Upper lobe of left lung (tissue), 6 donors: ENCODE measurements at regions not wholly inside any gene's neighbourhood (a gene's known extent, or its start where the extent isn't known, plus 50 kb on each side); places are given as distances from the start of the nearest gene placed in this dataset.

Source experiments
- ATAC-seq, 2 donors: fragments of 200-7000 bp; cut with Tn5 transposase; one replicate each; pipeline ENCODE4 v1.9.1; 2022; ENCODE audit warnings: mild to moderate bottlenecking in 2 of 2, moderate library complexity in 2 of 2; ENCODE audit not compliant: low FRiP score in 2 of 2
- DNase-seq, 2 donors: peaks; one replicate each; pipeline ENCODE4 v3.0.0-alpha.2; 2019 to 2020
- H3K27ac ChIP-seq, 4 donors: fragments of 200-600 bp; sonication (generic); one replicate each; pipeline ENCODE4 v1.5.1; 2016 to 2019
- H3K27me3 ChIP-seq, 4 donors: fragments of 200-600 bp; sonication (generic); one replicate each; pipeline ENCODE4 v1.5.1; 2017 to 2019
- H3K36me3 ChIP-seq, 4 donors: fragments of 200-600 bp; sonication (generic); one replicate each; pipeline ENCODE4 v1.5.1; 2016 to 2019
- H3K4me1 ChIP-seq, 4 donors: fragments of 200-600 bp; sonication (generic); one replicate each; pipeline ENCODE4 v1.5.1; 2018 to 2019
- H3K4me3 ChIP-seq, 4 donors: fragments of 200-600 bp; sonication (generic); one replicate each; pipeline ENCODE4 v1.5.1; 2017 to 2019; ENCODE audit warnings: mild to moderate bottlenecking in 2 of 4, moderate library complexity in 1 of 4
- H3K9me3 ChIP-seq, 4 donors: fragments of 200-600 bp; sonication (generic); one replicate each; pipeline ENCODE4 v1.5.1; 2018 to 2019
- CTCF ChIP-seq, 6 experiments: fragments of 450-650 bp in 4 of 6; fragments of 200-600 bp in 2 of 6; sonication (generic) in 2 of 6; IDR thresholded peaks; one replicate each; pipeline ENCODE4 v1.5.1; 2016 to 2019; ENCODE audit warnings: antibody characterized with exemption in 6 of 6
- EP300 ChIP-seq, 4 donors: sonication (generic); formaldehyde crosslinking; IDR thresholded peaks; one replicate each; pipeline ENCODE4 v1.5.1; 2017; ENCODE audit warnings: antibody characterized with exemption in 4 of 4, control low read depth in 2 of 4
- POLR2A ChIP-seq, 4 donors: fragments of 450-650 bp; IDR thresholded peaks; one replicate each; pipeline ENCODE4 v1.5.1; 2016 to 2017; ENCODE audit warnings: antibody characterized with exemption in 4 of 4, mild to moderate bottlenecking in 2 of 4
- POLR2AphosphoS5 ChIP-seq, 2 donors: sonication (generic); formaldehyde crosslinking; IDR thresholded peaks; one replicate each; pipeline ENCODE4 v1.5.1; 2017; ENCODE audit warnings: antibody characterized with exemption in 2 of 2
- WGBS, 2 donors: methylation state at CpG; one replicate each; pipeline ENCODE4 v1.1.5; 2017 to 2018; 5-methylcytosine and 5-hydroxymethylcytosine counted together
- donor health status: DM: no; HTN: no; CAD: no; lungs with moderate emphysema.
- donor health status: DM: no; HTN: yes; CAD: no; lungs with severe emphysema.

- WGBS, 2 donors: 84 to 95% methylated on average over 10 of the region's 10 CpGs
- DNase-seq (no peak), ATAC-seq (no peak)
- no peak for TF ChIP-seq POLR2AphosphoS5 (IDR thresholded peaks at IDR 0.05)
- no peak for TF ChIP-seq POLR2A (IDR thresholded peaks at IDR 0.05)
- TF ChIP-seq CTCF (IDR thresholded peaks at IDR 0.05): no peak
- no peak for TF ChIP-seq EP300 (IDR thresholded peaks at IDR 0.05)
- no peak overlapping the region for H3K27ac ChIP-seq
- H3K9me3 ChIP-seq: no peaks in the 10 kb centered on the region
- no peak overlapping the region for H3K4me3 ChIP-seq
- H3K36me3 ChIP-seq: no peaks in the 10 kb centered on the region
- no peaks in the 10 kb centered on the region for H3K27me3 ChIP-seq
- H3K4me1 ChIP-seq: peaks cover 0 to 6% (median 0%) of the 10 kb centered on the region in 4 donors
These were observed 49.9 kb upstream of the IQSEC1 start for GRCh38 chr3:13123013-13123654.
